HepG2 (cell line): ENCODE measurements at regions not wholly inside any gene's neighbourhood (a gene's known extent, or its start where the extent isn't known, plus 50 kb on each side); places are given as distances from the start of the nearest gene placed in this dataset.

Experiments
- ATAC-seq: fragments of 200-7000 bp; cut with Tn5 transposase; 3 replicates; pipeline ENCODE4 v1.9.1; 2020; ENCODE audit warnings: mild to moderate bottlenecking, moderate library complexity
- BruUV-seq: library from RNA; stranded (reverse); fragments of 400-500 nt; replicated peaks from 2 replicates; lab custom pipeline; 2021; lab: Mats Ljungman, UMichigan
- CTCF ChIA-PET: fragments of 300-600 bp; formaldehyde crosslinking; extraction: SDS; loops from one replicate; lab custom pipeline; 2021; ENCODE audit warnings: low total read pairs, inconsistent platforms, low intra/inter-chr PET ratio; lab: Yijun Ruan, JAX
- POLR2A ChIA-PET: fragments of 350-600 bp; sonication (Branson Sonifier 250); formaldehyde crosslinking; loops from one replicate; lab custom pipeline; 2020; ENCODE audit warnings: antibody characterized with exemption, inconsistent platforms; lab: Yijun Ruan, JAX
- DNase-seq: peaks from one replicate; pipeline ENCODE4 v3.0.0-alpha.2; 2015; ENCODE audit warnings: low spot score
- FAIRE-seq: peaks from 3 replicates; lab custom pipeline; 2011; peaks lifted over from hg19 to GRCh38; lab: Jason Lieb, UNC
- H2AFZ ChIP-seq: one replicate; pipeline ENCODE4 v1.6.1; 2011; ENCODE audit warnings: low read length, inconsistent platforms
- H3K27ac ChIP-seq: fragments of 300-600 bp; 3 replicates; pipeline ENCODE4 v1.8.0; 2011; ENCODE audit warnings: mixed run types, mild to moderate bottlenecking, mixed read lengths, low read length, inconsistent platforms; ENCODE audit not compliant: insufficient read depth; ENCODE audit errors: extremely low read length
- H3K27me3 ChIP-seq, 2 experiments: fragments of 200-600 bp in 1 of 2; 2 replicates in 1 of 2; 3 replicates in 1 of 2; pipeline versions ENCODE4 v1.6.0 to v1.8.0; 2011; ENCODE audit warnings: low read length in 2 of 2, mild to moderate bottlenecking in 2 of 2, moderate library complexity in 2 of 2, inconsistent platforms in 1 of 2; ENCODE audit not compliant: insufficient read depth in 2 of 2, control insufficient read depth in 1 of 2
- H3K36me3 ChIP-seq, 2 experiments: fragments of 200-600 bp in 1 of 2; replicated peaks in 1 of 2; 2 replicates in 1 of 2; 3 replicates in 1 of 2; pipeline versions ENCODE4 v1.5.1 to v1.8.0; 2011; ENCODE audit warnings: low read length in 2 of 2, inconsistent platforms in 1 of 2; ENCODE audit not compliant: insufficient read depth in 2 of 2, control insufficient read depth in 1 of 2
- H3K4me1 ChIP-seq: 2 replicates; pipeline ENCODE4 v1.5.1; 2012; ENCODE audit warnings: low read length, inconsistent platforms; ENCODE audit not compliant: insufficient read depth
- H3K4me2 ChIP-seq: 2 replicates; pipeline ENCODE4 v1.6.0; 2011; ENCODE audit warnings: low read depth, low read length, inconsistent platforms
- H3K4me3 ChIP-seq, 3 experiments: fragments of 200-600 bp in 1 of 3; sonication (generic), shearing (Covaris generic) in 1 of 3; replicated peaks in 1 of 3; 2 replicates each; pipeline ENCODE4 v1.5.1; 2011 to 2016; ENCODE audit warnings: low read length in 3 of 3, inconsistent platforms in 2 of 3, low read depth in 2 of 3, mild to moderate bottlenecking in 2 of 3, control low read depth in 1 of 3, mixed read lengths in 1 of 3; ENCODE audit not compliant: insufficient read depth in 1 of 3
- H3K79me2 ChIP-seq: one replicate; pipeline ENCODE4 v1.6.1; 2011; ENCODE audit warnings: low read length, inconsistent platforms; ENCODE audit not compliant: insufficient read depth
- H3K9ac ChIP-seq: 2 replicates; pipeline ENCODE4 v1.6.0; 2011; ENCODE audit warnings: mild to moderate bottlenecking, low read depth, low read length, inconsistent platforms; ENCODE audit not compliant: insufficient read depth
- H3K9me3 ChIP-seq: 2 replicates; pipeline ENCODE4 v1.5.1; 2012; ENCODE audit warnings: mild to moderate bottlenecking, low read length
- H4K20me1 ChIP-seq: 2 replicates; pipeline ENCODE4 v1.6.0; 2011; ENCODE audit warnings: inconsistent platforms, mild to moderate bottlenecking, low read length, moderate library complexity; ENCODE audit not compliant: insufficient read depth
- MAFF ChIP-seq: IDR thresholded peaks from 2 replicates; pipeline ENCODE4 v1.6.1; 2011; ENCODE audit warnings: low read depth, low read length, improper control_type of control experiment
- MAFK ChIP-seq, 2 experiments: IDR thresholded peaks in 1 of 2; conservative IDR thresholded peaks in 1 of 2; 2 replicates each; pipeline ENCODE4 v1.6.1; 2011; ENCODE audit warnings: improper control_type of control experiment in 2 of 2, low read length in 2 of 2
- MIXL1 ChIP-seq: IDR thresholded peaks from 2 replicates; pipeline ENCODE4 v1.6.1; 2016
- NR3C1 ChIP-seq: sonication (generic); formaldehyde crosslinking; IDR thresholded peaks from 2 replicates; pipeline ENCODE4 v1.4.0; 2020; ENCODE audit warnings: missing genetic modification reagents
- SMAD1 ChIP-seq: sonication (generic); formaldehyde crosslinking; IDR thresholded peaks from 2 replicates; pipeline ENCODE4 v1.4.0; 2020; ENCODE audit warnings: missing genetic modification reagents, low read depth, mild to moderate bottlenecking, borderline replicate concordance
- ZNF749 ChIP-seq: sonication (generic); formaldehyde crosslinking; IDR thresholded peaks from 2 replicates; pipeline ENCODE4 v1.8.0; 2022; ENCODE audit warnings: mild to moderate bottlenecking, missing genetic modification reagents, moderate library complexity, borderline replicate concordance
- WGBS: methylation state at CpG from one replicate; pipeline ENCODE4 v1.1.6; 2017; ENCODE audit warnings: low lambda C conversion rate; 5-methylcytosine and 5-hydroxymethylcytosine counted together
- in situ Hi-C: cut with HindIII; loops from 2 replicates; pipeline ENCODE4 v1.10.0; 2017; ENCODE audit warnings: low pct_unique_long_range_greater_than_20kb; ENCODE audit not compliant: extremely low pct_ligation_motif_present
- intact Hi-C: fragments of 100-400 bp; cut with micrococcal nuclease; formaldehyde crosslinking; loops from one replicate; pipeline ENCODE4 v1.10.0; 2022; ENCODE audit not compliant: unreplicated experiment
- TF ChIP-seq, protein P1 (sequence below): sonication (generic); formaldehyde crosslinking; IDR thresholded peaks from 2 replicates; pipeline ENCODE4 v1.4.0; 2020; ENCODE audit warnings: mild to moderate bottlenecking, missing genetic modification reagents, borderline replicate concordance
- TF ChIP-seq, protein P2 (sequence below): sonication (generic); formaldehyde crosslinking; IDR thresholded peaks from 2 replicates; pipeline ENCODE4 v1.4.0; 2020; ENCODE audit warnings: missing genetic modification reagents, mild to moderate bottlenecking, borderline replicate concordance

DNA sequence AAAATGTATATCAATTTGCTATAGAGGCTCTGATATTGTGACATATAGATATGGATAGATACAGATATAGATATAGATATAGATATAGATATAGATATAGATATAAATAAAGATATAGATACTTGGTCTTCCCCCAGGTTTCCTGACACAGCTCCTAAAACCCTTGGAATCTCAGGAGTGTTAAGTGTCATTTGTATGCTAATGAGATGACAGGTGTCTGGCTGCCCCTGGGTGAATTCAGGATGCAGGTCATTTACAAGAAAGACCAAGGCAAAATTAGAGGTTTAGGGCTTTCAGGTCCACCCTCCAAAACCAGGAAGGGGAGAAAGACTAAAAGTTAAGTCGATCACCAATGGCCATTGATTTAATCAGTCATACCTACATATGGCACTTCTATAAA is 1034.8 kb downstream of the PDHA2 start (continued):
- TF ChIP-seq NR3C1 (CRISPR knock-in tag): no peak
- no peak for TF ChIP-seq MIXL1 (CRISPR knock-in tag)
- TF ChIP-seq, protein P1, sequence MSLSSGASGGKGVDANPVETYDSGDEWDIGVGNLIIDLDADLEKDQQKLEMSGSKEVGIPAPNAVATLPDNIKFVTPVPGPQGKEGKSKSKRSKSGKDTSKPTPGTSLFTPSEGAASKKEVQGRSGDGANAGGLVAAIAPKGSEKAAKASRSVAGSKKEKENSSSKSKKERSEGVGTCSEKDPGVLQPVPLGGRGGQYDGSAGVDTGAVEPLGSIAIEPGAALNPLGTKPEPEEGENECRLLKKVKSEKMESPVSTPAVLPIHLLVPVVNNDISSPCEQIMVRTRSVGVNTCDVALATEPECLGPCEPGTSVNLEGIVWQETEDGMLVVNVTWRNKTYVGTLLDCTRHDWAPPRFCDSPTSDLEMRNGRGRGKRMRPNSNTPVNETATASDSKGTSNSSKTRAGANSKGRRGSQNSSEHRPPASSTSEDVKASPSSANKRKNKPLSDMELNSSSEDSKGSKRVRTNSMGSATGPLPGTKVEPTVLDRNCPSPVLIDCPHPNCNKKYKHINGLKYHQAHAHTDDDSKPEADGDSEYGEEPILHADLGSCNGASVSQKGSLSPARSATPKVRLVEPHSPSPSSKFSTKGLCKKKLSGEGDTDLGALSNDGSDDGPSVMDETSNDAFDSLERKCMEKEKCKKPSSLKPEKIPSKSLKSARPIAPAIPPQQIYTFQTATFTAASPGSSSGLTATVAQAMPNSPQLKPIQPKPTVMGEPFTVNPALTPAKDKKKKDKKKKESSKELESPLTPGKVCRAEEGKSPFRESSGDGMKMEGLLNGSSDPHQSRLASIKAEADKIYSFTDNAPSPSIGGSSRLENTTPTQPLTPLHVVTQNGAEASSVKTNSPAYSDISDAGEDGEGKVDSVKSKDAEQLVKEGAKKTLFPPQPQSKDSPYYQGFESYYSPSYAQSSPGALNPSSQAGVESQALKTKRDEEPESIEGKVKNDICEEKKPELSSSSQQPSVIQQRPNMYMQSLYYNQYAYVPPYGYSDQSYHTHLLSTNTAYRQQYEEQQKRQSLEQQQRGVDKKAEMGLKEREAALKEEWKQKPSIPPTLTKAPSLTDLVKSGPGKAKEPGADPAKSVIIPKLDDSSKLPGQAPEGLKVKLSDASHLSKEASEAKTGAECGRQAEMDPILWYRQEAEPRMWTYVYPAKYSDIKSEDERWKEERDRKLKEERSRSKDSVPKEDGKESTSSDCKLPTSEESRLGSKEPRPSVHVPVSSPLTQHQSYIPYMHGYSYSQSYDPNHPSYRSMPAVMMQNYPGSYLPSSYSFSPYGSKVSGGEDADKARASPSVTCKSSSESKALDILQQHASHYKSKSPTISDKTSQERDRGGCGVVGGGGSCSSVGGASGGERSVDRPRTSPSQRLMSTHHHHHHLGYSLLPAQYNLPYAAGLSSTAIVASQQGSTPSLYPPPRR (CRISPR knock-in tag): no peak
- no peak for TF ChIP-seq SMAD1 (CRISPR knock-in tag)

DNA sequence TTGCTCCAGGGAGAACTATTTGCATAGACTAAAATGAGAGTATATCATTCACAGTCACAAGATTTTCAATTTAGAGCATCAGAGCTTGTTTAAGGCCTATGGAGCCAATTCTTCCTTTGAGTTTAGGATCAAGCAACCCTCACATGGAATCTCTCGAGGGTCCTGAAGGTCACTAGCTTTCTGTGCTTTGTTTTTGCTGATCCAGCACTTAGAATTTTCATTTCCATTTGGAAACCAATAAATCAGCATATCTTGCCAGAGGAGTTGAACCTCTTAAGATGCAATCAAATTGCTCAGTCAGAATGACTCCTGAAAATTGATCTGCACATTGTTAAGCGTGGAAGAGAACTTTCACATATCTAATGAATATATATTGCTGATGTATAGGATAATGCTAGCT is 1039.6 kb downstream of the PDHA2 start:
- Histone ChIP-seq H3K27ac (no peak overlapping the region), H3K27me3 (no peaks in the 10 kb centered on the region), H3K9ac (no peak overlapping the region), H3K4me3 (no peak overlapping the region), H3K4me1 (no peaks in the 10 kb centered on the region), H3K79me2 (no peaks in the 10 kb centered on the region), H3K4me2 (no peak overlapping the region), H3K36me3 (no peaks in the 10 kb centered on the region), H3K9me3 (peaks cover 59% of the 10 kb centered on the region), H2AFZ (no peak overlapping the region), H4K20me1 (no peaks in the 10 kb centered on the region)
- TF ChIP-seq, protein P2, sequence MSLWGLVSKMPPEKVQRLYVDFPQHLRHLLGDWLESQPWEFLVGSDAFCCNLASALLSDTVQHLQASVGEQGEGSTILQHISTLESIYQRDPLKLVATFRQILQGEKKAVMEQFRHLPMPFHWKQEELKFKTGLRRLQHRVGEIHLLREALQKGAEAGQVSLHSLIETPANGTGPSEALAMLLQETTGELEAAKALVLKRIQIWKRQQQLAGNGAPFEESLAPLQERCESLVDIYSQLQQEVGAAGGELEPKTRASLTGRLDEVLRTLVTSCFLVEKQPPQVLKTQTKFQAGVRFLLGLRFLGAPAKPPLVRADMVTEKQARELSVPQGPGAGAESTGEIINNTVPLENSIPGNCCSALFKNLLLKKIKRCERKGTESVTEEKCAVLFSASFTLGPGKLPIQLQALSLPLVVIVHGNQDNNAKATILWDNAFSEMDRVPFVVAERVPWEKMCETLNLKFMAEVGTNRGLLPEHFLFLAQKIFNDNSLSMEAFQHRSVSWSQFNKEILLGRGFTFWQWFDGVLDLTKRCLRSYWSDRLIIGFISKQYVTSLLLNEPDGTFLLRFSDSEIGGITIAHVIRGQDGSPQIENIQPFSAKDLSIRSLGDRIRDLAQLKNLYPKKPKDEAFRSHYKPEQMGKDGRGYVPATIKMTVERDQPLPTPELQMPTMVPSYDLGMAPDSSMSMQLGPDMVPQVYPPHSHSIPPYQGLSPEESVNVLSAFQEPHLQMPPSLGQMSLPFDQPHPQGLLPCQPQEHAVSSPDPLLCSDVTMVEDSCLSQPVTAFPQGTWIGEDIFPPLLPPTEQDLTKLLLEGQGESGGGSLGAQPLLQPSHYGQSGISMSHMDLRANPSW (CRISPR knock-in tag): no peak
- TF ChIP-seq ZNF749 (CRISPR knock-in tag) (no peak), MAFF (peak; percentile 82), MAFK (conservative IDR thresholded peaks at IDR 0.05 in 1 of 2, IDR thresholded peaks at IDR 0.05 in 1 of 2; ENCODE audit: low read length in 2 of 2) (peak; percentile 74 to 85)
- DNase-seq: no peak
- intact Hi-C loops: no loop called here
- ATAC-seq: no peak
- FAIRE-seq: no peak
- no TSS peak for BruUV-seq
- WGBS: 3% methylated on average over 2 of the region's 2 CpGs
- in situ Hi-C loops: no loop called here
- ChIA-PET POLR2A (no interaction called here), CTCF (no interaction called here)
